ENCODE measurements at regions not wholly inside any gene's neighbourhood (a gene's known extent, or its start where the extent isn't known, plus 50 kb on each side); places are given as distances from the start of the nearest gene placed in this dataset.
"Not testable (repeated sequence)": the region's sequence is repeated elsewhere in the genome, so short reads cannot be mapped to it uniquely, and the experiment has no call there.

DNA sequence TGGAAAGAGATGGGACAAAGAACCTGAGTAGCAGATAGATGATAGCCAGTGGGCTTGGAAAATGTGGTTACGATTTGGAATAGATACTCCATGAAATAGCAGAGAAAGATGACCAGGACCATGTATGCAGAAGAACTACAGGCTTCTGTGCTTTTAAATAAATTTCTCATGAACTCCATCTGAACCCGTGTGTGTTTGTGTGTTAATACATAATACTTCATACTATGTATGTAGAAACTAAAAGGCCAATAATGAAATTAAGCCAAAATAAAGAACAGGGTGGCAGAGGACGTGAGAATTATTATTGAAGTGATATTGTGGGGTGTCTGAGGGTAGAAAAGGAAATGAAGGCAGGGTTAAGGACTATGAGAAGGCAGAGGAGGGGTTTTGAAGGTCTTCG, 385.1 kb upstream of the RPS23 start:
- DNase-seq (ENCODE audit: insufficient read length, low spot score) (no peak), FAIRE-seq (no peak)

- FAIRE-seq = no peak
- no peak for DNase-seq (ENCODE audit: insufficient read length, low spot score)
These were observed 384.2 kb upstream of the RPS23 start for GRCh38 chr5:82662340-82662739.

DNA sequence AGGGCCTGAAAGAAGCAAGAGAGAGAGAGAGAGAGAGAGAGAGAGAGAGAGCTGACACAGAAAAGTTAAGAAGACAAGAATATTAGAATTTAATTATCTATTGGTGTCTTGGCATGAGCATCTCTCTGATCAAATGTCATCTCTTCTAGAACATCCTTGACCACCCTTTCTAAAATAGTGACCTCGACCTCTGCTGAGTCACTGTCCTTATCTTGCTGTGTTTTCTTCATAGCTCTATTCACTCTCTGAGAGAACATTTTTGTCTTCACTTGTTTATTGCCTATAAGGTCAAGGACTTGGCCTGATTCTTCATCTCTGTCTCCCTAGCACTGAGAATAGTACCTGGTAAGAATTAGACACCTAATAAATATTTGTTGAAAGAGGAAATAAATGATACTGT, 383.8 kb upstream of the RPS23 start:
- FAIRE-seq (no peak), DNase-seq (ENCODE audit: insufficient read length, low spot score) (no peak)

- DNase-seq (ENCODE audit: insufficient read length, low spot score) (no peak), FAIRE-seq (no peak)
These were observed 383.3 kb upstream of the RPS23 start for GRCh38 chr5:82661462-82661861.

GRCh38 chr5:82659115-82659514, 381.0 kb upstream of the RPS23 start:
- FAIRE-seq (no peak), DNase-seq (ENCODE audit: insufficient read length, low spot score) (no peak)

GRCh38 chr5:82657033-82657699, 379.0 kb upstream of the RPS23 start:
- DNase-seq (ENCODE audit: insufficient read length, low spot score) (no peak), FAIRE-seq (no peak)

GRCh38 chr5:82656341-82656761, 378.2 kb upstream of the RPS23 start:
- FAIRE-seq (no peak), DNase-seq (ENCODE audit: insufficient read length, low spot score) (no peak)

- no peak for FAIRE-seq
- DNase-seq (ENCODE audit: insufficient read length, low spot score) = no peak
These were observed 376.9 kb upstream of the RPS23 start for GRCh38 chr5:82655078-82655477.

DNA sequence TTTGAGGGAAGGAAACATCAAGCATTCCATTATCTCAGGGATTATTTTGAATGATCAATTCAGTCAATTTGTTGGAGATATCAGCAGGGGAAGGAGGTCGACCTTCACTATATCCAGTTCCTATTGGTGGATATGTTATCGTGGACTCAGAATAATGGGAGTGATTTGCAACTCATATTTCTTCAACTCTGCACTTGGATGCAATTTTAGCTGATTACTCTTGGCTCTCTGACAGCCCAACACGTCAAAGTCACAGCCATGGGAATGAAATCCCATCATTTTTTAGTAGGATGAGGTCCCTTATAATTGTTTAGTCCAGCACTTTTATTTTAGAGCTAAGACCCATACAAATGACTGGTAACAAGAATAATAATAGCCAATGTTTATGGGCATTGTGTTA, 371.8 kb upstream of the RPS23 start:
- no peak for FAIRE-seq
- no peak for DNase-seq (ENCODE audit: insufficient read length, low spot score)

DNA sequence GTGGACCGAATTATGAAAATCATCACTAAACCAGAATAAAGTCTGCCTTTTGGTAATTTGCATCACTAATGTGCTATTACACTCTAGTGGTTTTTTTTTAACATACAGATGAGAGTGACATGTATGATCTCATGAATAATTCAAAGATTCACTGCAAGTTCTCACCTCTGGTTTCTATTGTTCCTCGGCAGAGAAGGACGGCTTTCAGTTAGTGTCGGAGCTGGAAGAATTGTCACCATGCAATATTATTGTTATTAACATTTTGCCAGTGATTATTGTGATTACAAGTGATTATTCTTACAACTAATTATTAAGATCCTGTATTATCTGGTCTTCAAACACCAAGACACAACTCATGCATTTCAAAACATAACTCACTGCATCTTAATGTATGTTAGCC, 366.6 kb upstream of the RPS23 start:
- no peak for FAIRE-seq
- DNase-seq (ENCODE audit: insufficient read length, low spot score) = no peak

- FAIRE-seq = no peak
- DNase-seq (ENCODE audit: insufficient read length, low spot score) = no peak
These were observed 366.1 kb upstream of the RPS23 start for GRCh38 chr5:82644229-82644628.

DNA sequence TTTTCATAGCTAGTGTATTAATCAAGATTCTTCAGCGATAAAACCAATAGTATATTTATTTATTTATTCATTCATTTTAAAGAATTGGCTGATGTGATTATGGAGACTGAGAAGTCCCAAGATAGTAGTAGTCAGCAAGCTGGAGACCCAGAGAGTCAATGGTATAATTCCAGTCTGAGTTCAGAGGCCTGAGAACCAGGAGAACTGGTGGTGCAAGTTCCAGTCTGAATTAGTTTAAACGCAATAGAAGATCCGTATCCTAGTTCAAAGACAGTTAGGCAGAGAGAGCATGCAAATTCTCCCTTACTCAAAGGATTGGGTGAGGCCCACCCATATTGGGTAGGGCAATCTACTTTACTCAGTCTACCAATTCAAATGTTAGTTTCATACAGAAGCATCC, 364.2 kb upstream of the RPS23 start:
- FAIRE-seq (no peak), DNase-seq (ENCODE audit: insufficient read length, low spot score) (no peak)

- no peak for FAIRE-seq
These were observed 363.3 kb upstream of the RPS23 start for GRCh38 chr5:82641331-82642003.

DNA sequence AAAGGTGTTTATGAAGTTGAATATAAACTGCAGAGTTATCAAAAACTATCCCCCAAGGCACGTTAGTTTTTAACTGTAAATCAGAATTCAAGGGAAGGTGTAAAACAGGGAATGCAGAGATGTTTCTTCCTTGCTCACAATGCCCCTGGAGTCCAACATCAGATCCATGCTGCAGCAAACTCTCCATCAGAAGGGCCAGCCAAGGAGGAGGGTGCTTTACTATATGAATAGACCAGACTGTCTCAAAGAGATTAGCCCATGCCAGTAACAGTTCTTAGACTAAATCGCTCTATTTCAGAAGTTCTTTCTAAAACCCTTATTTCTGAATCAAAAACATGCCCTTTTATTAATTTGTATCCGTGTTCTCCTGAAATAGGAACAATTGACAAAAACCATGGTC, 362.8 kb upstream of the RPS23 start:
- no peak for FAIRE-seq
- DNase-seq (ENCODE audit: insufficient read length, low spot score) = no peak

More at GRCh38 chr5:82641331-82642003, 363.3 kb upstream of the RPS23 start:
- DNase-seq (ENCODE audit: insufficient read length, low spot score) = peak; percentile 45

DNA sequence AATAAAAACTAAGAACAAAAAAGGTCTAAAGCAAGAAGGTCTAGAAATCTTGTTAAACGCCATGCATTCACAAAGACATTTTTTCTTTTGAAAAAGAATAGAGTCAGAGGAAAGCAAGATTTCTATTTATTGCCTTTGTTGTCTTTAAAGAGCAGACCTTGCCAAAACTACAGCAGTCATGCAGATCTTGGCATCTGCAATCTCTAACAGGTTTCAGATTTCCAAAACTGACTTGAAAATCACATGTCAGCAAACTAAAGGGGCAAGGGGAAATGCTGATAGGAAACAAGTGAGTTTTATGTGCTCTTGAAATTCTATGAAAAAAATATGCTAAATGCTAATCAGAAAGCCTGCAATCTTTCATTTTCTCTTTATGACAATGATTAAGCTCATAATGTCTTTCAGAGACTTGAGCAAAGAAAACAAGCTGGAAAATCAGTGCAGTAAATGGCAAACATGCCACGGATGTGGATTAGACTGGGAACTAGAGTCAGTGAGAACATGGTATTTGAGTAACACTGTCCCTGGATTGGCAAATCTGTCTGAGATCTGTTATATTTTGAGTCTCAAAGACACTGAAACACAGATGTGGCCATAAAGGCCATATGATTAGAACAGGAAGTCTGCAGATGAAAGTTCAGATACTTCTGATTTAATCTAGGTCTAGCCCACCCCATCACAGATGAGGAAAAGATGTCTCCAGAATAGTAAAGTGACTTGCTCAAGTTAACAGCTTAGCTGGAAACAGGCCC, 361.4 kb upstream of the RPS23 start:
- DNase-seq (ENCODE audit: insufficient read length, low spot score) (no peak), FAIRE-seq (no peak)

DNA sequence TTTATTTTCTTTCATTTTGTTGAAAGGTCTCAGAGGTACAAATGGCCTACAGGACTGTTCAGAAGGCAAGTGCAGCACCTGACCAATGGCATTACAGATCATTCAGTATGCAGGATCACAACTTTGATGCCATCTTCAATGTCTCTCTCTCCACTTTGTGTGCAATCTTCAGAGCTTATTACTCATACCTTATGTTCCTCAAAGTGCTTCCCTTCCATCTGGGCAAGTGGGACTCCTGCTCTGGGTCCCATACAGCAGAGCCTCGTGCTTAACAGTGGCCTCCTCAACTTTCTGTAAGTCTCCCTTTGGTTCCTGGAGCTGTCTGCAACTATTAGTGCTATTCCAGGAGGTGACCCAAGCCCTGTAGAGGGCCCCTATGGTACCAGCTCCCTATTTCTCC, 358.4 kb upstream of the RPS23 start:
- DNase-seq (ENCODE audit: insufficient read length, low spot score) = no peak

DNA sequence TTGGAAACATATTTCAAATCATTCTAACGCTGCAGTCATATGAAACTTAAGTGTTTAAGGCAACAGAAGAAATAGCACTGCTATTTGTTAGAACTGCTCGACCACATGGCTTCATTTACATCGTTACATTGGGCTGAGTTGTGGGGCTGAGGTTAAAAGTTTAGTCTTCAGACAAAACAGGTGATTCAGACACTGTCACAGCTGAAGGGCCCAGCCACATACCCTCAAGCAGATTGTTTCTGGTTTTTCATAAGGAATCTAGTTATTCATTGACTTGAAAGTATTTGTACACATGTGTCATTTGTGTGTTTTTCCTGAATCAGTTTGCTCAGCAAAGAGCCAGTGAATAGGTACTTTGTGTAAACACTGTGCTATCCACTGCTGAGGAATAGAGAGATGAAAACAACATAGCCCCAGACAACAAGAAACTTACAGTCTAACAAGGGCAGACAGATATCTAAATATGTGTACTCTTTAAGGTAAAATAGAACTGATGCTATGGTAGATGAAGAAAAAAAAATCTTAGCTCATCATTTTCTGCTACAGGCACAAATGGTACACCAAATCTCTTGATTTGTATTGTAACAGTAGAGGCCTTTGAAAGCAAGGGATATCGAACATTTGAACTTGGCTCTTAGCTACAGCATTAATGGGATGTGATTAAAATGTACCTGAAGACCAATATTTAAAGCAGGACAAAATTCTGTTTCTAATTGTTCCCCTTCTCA, 357.6 kb upstream of the RPS23 start:
- FAIRE-seq (no peak), DNase-seq (ENCODE audit: insufficient read length, low spot score) (no peak)

More for the DNA sequence above, 358.4 kb upstream of the RPS23 start:
- no peak for FAIRE-seq

GRCh38 chr5:82628364-82628910, 350.3 kb upstream of the RPS23 start:
- DNase-seq (ENCODE audit: insufficient read length, low spot score) = no peak
- no peak for FAIRE-seq

DNA sequence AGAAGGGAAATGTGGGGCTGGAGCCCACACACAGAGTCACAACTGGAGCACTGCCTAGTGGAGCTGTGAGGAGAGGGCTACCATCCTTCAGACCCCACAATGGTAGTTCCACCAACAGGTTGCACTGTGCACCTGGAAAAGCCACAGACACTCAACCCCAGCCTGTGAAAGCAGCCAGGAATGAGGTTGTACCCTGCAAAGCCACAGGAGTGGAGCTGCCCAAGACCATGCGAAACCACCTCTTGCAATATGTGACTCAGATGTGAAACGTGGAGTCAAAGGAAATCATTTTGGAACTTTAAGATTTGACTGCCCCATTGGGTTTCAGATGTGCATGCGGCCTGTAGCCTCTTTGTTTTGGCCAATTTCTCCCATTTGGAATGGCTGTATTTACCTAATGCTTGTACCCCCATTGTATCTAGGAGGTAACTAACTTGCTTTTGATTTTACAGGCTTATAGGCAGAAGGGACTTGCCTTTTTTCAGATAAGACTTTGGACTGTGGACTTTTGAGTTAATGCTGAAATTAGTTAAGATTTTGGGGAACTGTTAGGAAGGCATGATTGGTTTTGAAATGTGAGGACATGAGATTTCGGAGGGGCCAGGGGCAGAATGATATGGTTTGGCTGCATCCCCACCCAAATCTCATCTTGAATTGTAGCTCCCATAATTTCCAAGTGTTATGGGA, 348.9 kb upstream of the RPS23 start:
- FAIRE-seq; DNase-seq (ENCODE audit: insufficient read length, low spot score): not testable (repeated sequence)

DNA sequence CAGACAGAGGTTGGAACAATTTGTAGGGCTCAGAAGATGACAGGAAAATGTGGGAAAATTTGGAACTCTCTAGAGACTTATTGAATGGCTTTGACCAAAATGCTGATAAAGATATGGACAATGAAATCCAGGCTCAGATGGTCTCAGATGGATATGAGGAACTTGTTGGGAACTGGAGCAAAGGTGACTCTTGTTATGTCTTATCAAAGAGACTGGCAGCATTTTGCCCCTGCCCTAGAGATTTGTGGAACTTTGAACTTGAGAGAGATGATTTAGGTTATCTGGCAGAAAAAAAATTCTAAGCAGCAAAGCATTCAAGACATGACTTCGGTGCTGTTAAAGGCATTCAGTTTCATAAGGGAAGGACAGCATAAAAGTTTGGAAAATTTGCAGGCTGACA, 347.9 kb upstream of the RPS23 start:
- DNase-seq (ENCODE audit: insufficient read length, low spot score); FAIRE-seq: not testable (repeated sequence)

All from HTR-8/SVneo (cell line).